HT-29 (cell line): ENCODE measurements at regions not wholly inside any gene's neighbourhood (a gene's known extent, or its start where the extent isn't known, plus 50 kb on each side); places are given as distances from the start of the nearest gene placed in this dataset. TPM values are rescaled to one million over a fixed set of nuclear protein-coding genes. Genes with fewer than 3 reads are reported as not detected.
A peak's percentile ranks its signal among the peaks of the same experiment; 100 is the strongest.
"Not testable (repeated sequence)": the region's sequence is repeated elsewhere in the genome, so short reads cannot be mapped to it uniquely, and the experiment has no call there.

ENCODE experiments used
- DNase-seq: peaks from one replicate; pipeline ENCODE4 v3.0.0-alpha.2; 2015; ENCODE audit warnings: low spot score
- small RNA-seq: library from RNA; depleted of rRNA; stranded (forward); fragments of <200 nt; gene quantifications from one replicate; pipeline ENCODE3, GENCODE V24; 2014

GRCh38 chr1:143619851-143620250 is 351.9 kb downstream of the FAM72C start:
- DNase-seq: no peak

- no peak for DNase-seq
These were observed 360.6 kb downstream of the FAM72C start for GRCh38 chr1:143611159-143611558.

GRCh38 chr1:143610196-143610595 is 361.6 kb downstream of the FAM72C start:
- DNase-seq: no peak

GRCh38 chr1:143604887-143605286 is 366.9 kb downstream of the FAM72C start:
- DNase-seq: no peak

GRCh38 chr1:143584508-143584907 is 387.3 kb downstream of the FAM72C start:
- no peak for DNase-seq

- DNase-seq: no peak
These were observed 396.8 kb downstream of the FAM72C start for GRCh38 chr1:143574891-143575520.

- DNase-seq: not testable (repeated sequence)
These were observed 399.1 kb downstream of the FAM72C start for GRCh38 chr1:143572661-143573060.

- DNase-seq: not testable (repeated sequence)
These were observed 408.0 kb downstream of the FAM72C start for GRCh38 chr1:143563761-143564160.

- DNase-seq: no peak
These were observed 418.2 kb downstream of the FAM72C start for GRCh38 chr1:143553627-143554026.

GRCh38 chr1:143504703-143505102 is 467.1 kb downstream of the FAM72C start:
- not testable (repeated sequence) for DNase-seq

- DNase-seq: not testable (repeated sequence)
These were observed 467.7 kb downstream of the FAM72C start for GRCh38 chr1:143504080-143504479.

- DNase-seq: not testable (repeated sequence)
These were observed 468.7 kb downstream of the FAM72C start for GRCh38 chr1:143503048-143503447.

- not testable (repeated sequence) for DNase-seq
These were observed 469.7 kb downstream of the FAM72C start for GRCh38 chr1:143502038-143502437.

GRCh38 chr1:143498059-143498749 is 473.6 kb downstream of the FAM72C start:
- not testable (repeated sequence) for DNase-seq

GRCh38 chr1:143497374-143497747 is 474.4 kb downstream of the FAM72C start:
- DNase-seq: no peak

- not testable (repeated sequence) for DNase-seq
These were observed 475.0 kb downstream of the FAM72C start for GRCh38 chr1:143496526-143497373.

Small RNA genes lying in the stretch of these regions (small RNA-seq; reads per million reads assigned to genes)
- gene AC239800.3 (not detected), gene HIST2H3PS2 (not detected), gene RNU1-114P (not detected), gene RNU1-143P (not detected), gene RNU1-92P (0.22 reads per million), gene RNVU1-17 (3.4 reads per million, percentile 77 among the genes with 10 or more reads in this experiment), gene RNVU1-18 (not detected)
